Sigmoid colon (tissue), 6 donors: ENCODE measurements at regions not wholly inside any gene's neighbourhood (a gene's known extent, or its start where the extent isn't known, plus 50 kb on each side); places are given as distances from the start of the nearest gene placed in this dataset.
"Not testable (repeated sequence)": the region's sequence is repeated elsewhere in the genome, so short reads cannot be mapped to it uniquely, and the experiment has no call there.

ENCODE experiments used
- DNase-seq: peaks from one replicate; pipeline ENCODE4 v3.0.0-alpha.2; 2019
- H3K27ac ChIP-seq, 4 donors: fragments of 200-600 bp; sonication (generic); one replicate each; pipeline ENCODE4 v1.5.1; 2016 to 2019; ENCODE audit warnings: mild to moderate bottlenecking in 1 of 4
- H3K27me3 ChIP-seq, 3 donors: fragments of 200-600 bp; sonication (generic); one replicate each; pipeline ENCODE4 v1.5.1; 2019; ENCODE audit warnings: mild to moderate bottlenecking in 1 of 3
- H3K36me3 ChIP-seq, 4 donors: fragments of 200-600 bp; sonication (generic); one replicate each; pipeline ENCODE4 v1.5.1; 2016 to 2019
- H3K4me1 ChIP-seq, 4 donors: fragments of 200-600 bp; sonication (generic); one replicate each; pipeline ENCODE4 v1.5.1; 2017 to 2019
- H3K4me3 ChIP-seq, 4 donors: fragments of 200-600 bp; sonication (generic); one replicate each; pipeline ENCODE4 v1.5.1; 2017 to 2019; ENCODE audit warnings: mild to moderate bottlenecking in 2 of 4, moderate library complexity in 1 of 4
- H3K9me3 ChIP-seq, 4 donors: fragments of 200-600 bp in 3 of 4; sonication (generic) in 3 of 4; one replicate each; pipeline versions ENCODE4 v1.5.1 to v1.6.1; 2013 to 2019
- EP300 ChIP-seq, 4 donors: sonication (generic); formaldehyde crosslinking; IDR thresholded peaks; one replicate each; pipeline ENCODE4 v1.6.1; 2017; ENCODE audit warnings: antibody characterized with exemption in 4 of 4
- POLR2A ChIP-seq, 2 donors: fragments of 450-650 bp; IDR thresholded peaks; one replicate each; pipeline ENCODE4 v1.6.1; 2016; ENCODE audit warnings: antibody characterized with exemption in 2 of 2, mild to moderate bottlenecking in 2 of 2, moderate library complexity in 2 of 2
- POLR2AphosphoS5 ChIP-seq, 4 donors: sonication (generic); formaldehyde crosslinking; IDR thresholded peaks; one replicate each; pipeline ENCODE4 v1.6.1; 2017; ENCODE audit warnings: antibody characterized with exemption in 4 of 4
- WGBS, 2 donors: extraction: QIAGEN DNeasy Blood & Tissue Kit; methylation state at CpG; one replicate each; pipeline ENCODE4 v1.1.7; 2013; 5-methylcytosine and 5-hydroxymethylcytosine counted together
- intact Hi-C: fragments of 100-400 bp; cut with DNase I; formaldehyde crosslinking; loops from one replicate; pipeline ENCODE4 v1.15.1; 2023
- TF ChIP-seq, protein P1 (sequence below), 4 experiments: fragments of 450-650 bp in 3 of 4; fragments of 200-600 bp in 1 of 4; IDR thresholded peaks; one replicate each; pipeline ENCODE4 v1.5.1; 2016 to 2019; ENCODE audit warnings: antibody characterized with exemption in 4 of 4, mild to moderate bottlenecking in 3 of 4, moderate library complexity in 2 of 4
- donor health status: healthy with polysubstance abuse.
- donor health status: healthy.

DNA sequence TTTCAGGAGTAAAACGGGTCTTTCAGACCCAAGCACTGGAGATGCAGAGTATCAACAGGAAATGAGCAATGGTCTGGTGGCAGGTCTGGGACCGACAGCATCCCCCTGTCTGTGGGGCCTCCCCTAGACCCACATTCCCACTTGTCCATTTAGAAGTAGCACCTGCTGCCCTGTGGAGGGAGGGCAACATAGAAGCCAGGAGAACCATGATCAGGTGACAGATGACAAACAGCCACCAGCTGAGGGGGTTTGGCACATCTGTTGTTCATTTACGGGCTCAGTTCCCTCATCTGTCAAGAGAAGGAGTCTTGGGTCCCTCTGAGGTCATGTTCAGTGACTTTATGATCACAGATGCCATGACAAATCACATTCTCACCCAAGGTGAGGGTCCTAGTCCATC, 77.9 kb upstream of the SLC66A3 start:
- Histone ChIP-seq H3K9me3 (no peaks in the 10 kb centered on the region), H3K27me3 (peaks cover 0 to 18% (median 0%) of the 10 kb centered on the region in 3 donors), H3K27ac (no peak overlapping the region), H3K36me3 (no peaks in the 10 kb centered on the region), H3K4me1 (peaks cover 0 to 7% (median 0%) of the 10 kb centered on the region in 4 donors), H3K4me3 (no peak overlapping the region)
- 56 to 69% methylated on average over 3 of the region's 3 CpGs for WGBS, 2 donors
- TF ChIP-seq POLR2A (IDR thresholded peaks at IDR 0.05) (no peak), POLR2AphosphoS5 (IDR thresholded peaks at IDR 0.05) (no peak), EP300 (IDR thresholded peaks at IDR 0.05) (no peak)
- TF ChIP-seq, protein P1, sequence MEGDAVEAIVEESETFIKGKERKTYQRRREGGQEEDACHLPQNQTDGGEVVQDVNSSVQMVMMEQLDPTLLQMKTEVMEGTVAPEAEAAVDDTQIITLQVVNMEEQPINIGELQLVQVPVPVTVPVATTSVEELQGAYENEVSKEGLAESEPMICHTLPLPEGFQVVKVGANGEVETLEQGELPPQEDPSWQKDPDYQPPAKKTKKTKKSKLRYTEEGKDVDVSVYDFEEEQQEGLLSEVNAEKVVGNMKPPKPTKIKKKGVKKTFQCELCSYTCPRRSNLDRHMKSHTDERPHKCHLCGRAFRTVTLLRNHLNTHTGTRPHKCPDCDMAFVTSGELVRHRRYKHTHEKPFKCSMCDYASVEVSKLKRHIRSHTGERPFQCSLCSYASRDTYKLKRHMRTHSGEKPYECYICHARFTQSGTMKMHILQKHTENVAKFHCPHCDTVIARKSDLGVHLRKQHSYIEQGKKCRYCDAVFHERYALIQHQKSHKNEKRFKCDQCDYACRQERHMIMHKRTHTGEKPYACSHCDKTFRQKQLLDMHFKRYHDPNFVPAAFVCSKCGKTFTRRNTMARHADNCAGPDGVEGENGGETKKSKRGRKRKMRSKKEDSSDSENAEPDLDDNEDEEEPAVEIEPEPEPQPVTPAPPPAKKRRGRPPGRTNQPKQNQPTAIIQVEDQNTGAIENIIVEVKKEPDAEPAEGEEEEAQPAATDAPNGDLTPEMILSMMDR (IDR thresholded peaks at IDR 0.05) = no peak
- DNase-seq = no peak
- intact Hi-C loops = no loop called here

DNA sequence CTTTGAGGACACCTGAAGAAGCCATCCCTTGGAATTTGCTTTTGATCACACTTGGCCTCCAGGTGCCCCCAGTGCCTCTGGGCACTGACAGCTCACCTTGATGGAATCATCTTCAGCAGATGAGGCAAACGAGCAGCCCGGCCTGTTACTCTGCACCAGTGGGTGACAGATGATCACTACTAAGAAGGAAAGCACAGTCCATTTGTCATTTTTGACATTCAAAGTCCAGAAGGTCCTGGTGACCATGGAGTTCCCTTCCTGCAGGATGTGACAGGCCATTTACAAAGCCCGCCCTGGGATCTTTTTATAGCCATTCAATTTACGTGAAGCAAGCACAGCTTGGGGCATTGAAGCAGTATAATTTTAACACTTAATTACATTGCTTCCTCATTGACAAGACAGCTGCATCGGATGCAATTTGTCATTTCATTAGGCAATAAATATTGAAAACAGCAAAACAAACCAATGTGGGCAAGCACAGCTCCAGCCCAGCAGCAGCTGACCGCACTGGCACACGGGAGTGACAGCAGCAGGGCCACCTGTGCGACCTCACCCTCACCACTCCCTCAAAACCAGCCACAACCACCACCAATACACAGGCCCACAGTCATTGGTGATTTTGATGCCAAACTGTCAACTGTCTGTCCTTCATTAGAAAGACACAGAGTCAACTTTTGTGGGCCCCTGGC, 76.0 kb upstream of the SLC66A3 start:
- DNase-seq = no peak
- Histone ChIP-seq H3K27ac (no peak overlapping the region), H3K4me1 (no peaks in the 10 kb centered on the region), H3K4me3 (no peak overlapping the region), H3K36me3 (no peaks in the 10 kb centered on the region), H3K9me3 (no peaks in the 10 kb centered on the region), H3K27me3 (peaks cover 0 to 6% (median 0%) of the 10 kb centered on the region in 3 donors)
- 40 to 63% methylated on average over 8 of the region's 8 CpGs for WGBS, 2 donors
- intact Hi-C loops = no loop called here
- TF ChIP-seq, protein P1 (IDR thresholded peaks at IDR 0.05) = no peak
- TF ChIP-seq EP300 (IDR thresholded peaks at IDR 0.05) (no peak), POLR2A (IDR thresholded peaks at IDR 0.05) (no peak), POLR2AphosphoS5 (IDR thresholded peaks at IDR 0.05) (no peak)

DNA sequence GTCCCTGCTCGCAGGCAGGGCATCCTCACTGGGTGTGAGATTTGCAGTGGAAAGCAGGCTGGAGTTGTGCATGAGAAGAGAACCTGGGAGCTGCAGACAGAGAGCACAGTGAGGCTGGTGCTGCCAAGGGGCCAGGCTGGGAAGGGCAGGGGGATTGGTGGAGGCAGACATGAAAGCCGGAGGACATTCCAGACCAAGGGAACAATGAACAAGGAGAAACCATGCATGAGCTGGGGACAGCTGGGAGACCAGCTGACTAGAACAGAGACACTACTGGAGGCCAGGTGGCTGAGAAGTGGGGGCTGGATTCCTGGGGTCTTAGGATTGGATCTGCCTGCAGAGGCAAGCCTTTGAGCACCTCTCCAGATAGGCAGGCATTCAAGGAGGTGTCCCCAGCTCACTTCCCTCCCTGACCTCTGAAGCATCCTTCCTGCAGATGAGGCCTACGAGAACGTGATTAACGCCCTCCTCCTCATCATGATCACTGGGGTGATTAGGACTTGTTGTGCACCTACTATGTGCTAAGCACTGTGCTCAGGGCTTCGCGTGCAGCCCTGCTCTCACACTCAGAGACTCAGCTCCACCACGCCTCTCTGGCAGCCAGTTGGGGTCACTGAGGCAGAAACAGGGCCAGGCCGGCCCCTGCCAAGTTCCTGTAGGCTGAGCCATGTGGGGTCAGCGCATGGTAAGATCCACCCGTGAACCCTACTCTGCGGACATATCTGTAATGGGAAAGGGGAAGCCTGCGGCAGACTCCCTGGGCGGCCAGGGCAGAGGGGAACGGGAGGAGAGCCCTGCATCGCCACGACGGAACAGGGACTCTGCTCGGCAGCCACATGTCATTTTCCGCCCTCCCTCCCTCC, 74.8 kb upstream of the SLC66A3 start:
- Histone ChIP-seq H3K4me1 (no peaks in the 10 kb centered on the region), H3K27me3 (no peaks in the 10 kb centered on the region), H3K9me3 (no peaks in the 10 kb centered on the region), H3K36me3 (no peaks in the 10 kb centered on the region), H3K4me3 (no peak overlapping the region), H3K27ac (no peak overlapping the region)
- WGBS, 2 donors = 90 to 96% methylated on average over 20 of the region's 20 CpGs
- intact Hi-C loops = no loop called here
- DNase-seq = no peak
- no peak for TF ChIP-seq POLR2AphosphoS5 (IDR thresholded peaks at IDR 0.05)
- TF ChIP-seq, protein P1 (IDR thresholded peaks at IDR 0.05) = no peak
- TF ChIP-seq POLR2A (IDR thresholded peaks at IDR 0.05) = no peak
- no peak for TF ChIP-seq EP300 (IDR thresholded peaks at IDR 0.05)

DNA sequence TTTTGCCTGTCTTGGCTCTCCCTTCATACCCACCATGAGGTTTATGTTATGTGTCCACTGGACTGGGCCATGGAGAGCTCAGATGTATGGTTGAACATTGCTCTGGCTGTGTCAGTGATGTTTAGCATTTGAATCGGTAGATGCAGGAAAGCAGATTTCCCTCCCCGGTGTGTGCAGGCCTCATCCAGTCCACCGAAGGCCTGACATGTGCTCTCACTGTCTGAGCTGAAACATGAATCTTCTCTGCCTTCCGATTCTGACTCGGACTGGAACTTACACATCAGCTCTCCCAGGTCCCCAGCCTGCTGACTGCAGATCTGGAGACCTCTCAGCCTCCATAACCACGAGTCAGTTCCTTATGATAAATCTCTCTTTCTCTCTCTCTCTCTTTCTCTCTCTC, 72.4 kb upstream of the SLC66A3 start:
- no peaks in the 10 kb centered on the region for H3K9me3 ChIP-seq
- H3K4me3 ChIP-seq = no peak overlapping the region
- no peak for DNase-seq
- H3K36me3 ChIP-seq = no peaks in the 10 kb centered on the region
- TF ChIP-seq EP300 (IDR thresholded peaks at IDR 0.05) = no peak
- TF ChIP-seq, protein P1 (IDR thresholded peaks at IDR 0.05) = no peak
- no peak for TF ChIP-seq POLR2A (IDR thresholded peaks at IDR 0.05)
- no peak for TF ChIP-seq POLR2AphosphoS5 (IDR thresholded peaks at IDR 0.05)
- no peak overlapping the region for H3K27ac ChIP-seq
- 90 to 93% methylated on average over 6 of the region's 6 CpGs for WGBS, 2 donors
- no peaks in the 10 kb centered on the region for H3K27me3 ChIP-seq
- no peaks in the 10 kb centered on the region for H3K4me1 ChIP-seq
- intact Hi-C loops = no loop called here

DNA sequence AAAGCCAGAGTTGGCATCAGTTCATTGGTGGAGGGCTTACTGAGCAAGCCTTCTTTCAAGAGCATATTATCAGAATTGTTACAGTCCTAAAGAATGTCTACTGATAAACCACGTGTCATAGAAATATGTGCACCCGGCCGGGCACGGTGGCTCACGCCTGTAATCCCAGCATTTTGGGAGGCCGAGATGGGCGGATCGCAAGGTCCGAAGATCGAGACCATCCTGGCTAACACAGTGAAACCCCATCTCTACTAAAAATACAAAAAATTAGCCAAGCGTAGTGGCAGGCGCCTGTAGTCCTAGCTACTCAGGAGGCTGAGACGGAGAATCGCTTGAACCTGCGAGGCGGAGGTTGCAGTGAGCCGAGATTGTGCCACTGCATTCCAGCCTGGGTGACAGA, 66.4 kb upstream of the SLC66A3 start:
- H3K4me1 ChIP-seq, H3K27me3 ChIP-seq, H3K9me3 ChIP-seq, H3K4me3 ChIP-seq, H3K27ac ChIP-seq, DNase-seq, H3K36me3 ChIP-seq, intact Hi-C loops: not testable (repeated sequence)
- WGBS, 2 donors = 93 to 94% methylated on average over 17 of the region's 17 CpGs
